GM20000 (cell line): ENCODE measurements at regions not wholly inside any gene's neighbourhood (a gene's known extent, or its start where the extent isn't known, plus 50 kb on each side); places are given as distances from the start of the nearest gene placed in this dataset.

ENCODE experiments used
- DNase-seq: peaks from one replicate; pipeline ENCODE4 v3.0.0; 2012; ENCODE audit warnings: low spot score
- TF ChIP-seq, protein P1 (sequence below): IDR thresholded peaks from 2 replicates; pipeline ENCODE4 v1.5.1; 2012; ENCODE audit warnings: mild to moderate bottlenecking, control low read depth; ENCODE audit errors: extremely low read depth, missing control alignments

DNA sequence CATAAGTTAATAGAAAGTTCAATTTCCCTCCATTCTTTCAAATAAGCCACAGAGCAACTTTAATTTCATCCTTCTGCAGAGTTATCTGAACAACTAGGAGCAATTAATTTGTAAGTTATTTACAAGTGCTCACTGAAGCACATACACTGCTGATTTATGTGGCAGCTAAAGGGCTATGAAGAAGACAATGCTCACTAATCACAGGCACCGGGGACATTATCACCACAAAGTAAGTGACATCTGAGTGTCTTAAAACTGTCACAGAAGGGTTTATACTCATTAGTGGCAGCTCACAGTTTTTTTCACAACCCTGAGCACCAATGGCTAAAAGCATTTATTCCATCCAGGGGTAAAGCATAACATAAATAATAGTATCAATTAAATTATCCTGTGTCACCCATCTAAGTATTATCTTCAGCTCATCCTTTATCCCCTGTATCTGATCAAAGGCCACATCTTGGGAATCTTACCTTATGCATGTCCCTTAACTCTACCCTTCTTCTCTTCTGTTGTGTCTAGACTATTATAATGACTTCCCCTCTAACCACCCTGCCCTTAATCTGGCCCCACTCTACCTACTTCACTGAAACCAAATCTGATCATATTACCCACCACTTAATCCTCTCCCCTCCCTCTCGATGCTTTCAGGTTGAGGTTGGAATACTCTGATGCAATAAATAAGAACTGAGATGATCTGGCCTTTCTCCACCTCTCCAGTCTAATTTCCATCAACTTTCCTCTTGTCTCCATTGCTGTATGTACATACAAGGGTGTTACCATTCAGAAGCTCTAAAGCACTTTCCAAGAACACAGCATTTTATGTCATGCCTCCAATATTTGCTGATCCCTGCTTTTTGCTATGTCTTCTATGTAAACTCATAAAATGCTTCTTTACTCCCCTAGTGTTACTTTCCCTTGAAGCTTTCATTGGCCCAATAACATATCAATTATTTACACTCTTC lies 252.7 kb downstream of the CASP12 start:
- DNase-seq: no peak
- TF ChIP-seq, protein P1, sequence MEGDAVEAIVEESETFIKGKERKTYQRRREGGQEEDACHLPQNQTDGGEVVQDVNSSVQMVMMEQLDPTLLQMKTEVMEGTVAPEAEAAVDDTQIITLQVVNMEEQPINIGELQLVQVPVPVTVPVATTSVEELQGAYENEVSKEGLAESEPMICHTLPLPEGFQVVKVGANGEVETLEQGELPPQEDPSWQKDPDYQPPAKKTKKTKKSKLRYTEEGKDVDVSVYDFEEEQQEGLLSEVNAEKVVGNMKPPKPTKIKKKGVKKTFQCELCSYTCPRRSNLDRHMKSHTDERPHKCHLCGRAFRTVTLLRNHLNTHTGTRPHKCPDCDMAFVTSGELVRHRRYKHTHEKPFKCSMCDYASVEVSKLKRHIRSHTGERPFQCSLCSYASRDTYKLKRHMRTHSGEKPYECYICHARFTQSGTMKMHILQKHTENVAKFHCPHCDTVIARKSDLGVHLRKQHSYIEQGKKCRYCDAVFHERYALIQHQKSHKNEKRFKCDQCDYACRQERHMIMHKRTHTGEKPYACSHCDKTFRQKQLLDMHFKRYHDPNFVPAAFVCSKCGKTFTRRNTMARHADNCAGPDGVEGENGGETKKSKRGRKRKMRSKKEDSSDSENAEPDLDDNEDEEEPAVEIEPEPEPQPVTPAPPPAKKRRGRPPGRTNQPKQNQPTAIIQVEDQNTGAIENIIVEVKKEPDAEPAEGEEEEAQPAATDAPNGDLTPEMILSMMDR: no peak

DNA sequence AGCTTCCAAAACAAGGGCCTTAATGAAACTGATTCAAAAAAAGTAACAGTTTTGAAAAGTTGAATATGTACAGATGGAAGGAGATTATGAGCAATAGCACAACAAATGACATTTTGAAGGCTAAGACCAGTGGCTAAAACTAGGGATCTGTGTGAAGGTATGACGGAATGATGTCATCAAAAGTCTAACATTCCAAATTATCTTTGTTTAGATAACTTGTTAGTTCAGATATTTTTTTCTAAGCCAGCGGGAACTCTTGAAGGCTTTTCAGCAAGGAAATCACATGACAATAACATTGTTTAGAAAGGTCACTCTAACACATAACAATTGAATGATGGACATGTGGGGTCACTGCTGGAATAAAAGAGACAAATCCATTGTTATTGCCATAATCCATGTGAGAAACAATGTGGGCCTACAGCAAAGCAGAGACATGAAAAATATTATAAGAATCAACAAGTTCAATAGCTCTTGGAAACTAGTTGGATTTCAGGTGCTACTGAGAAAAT lies 260.5 kb downstream of the CASP12 start:
- DNase-seq: no peak
- TF ChIP-seq, protein P1: no peak

GRCh38 chr11:104633226-104633625 lies 265.0 kb downstream of the CASP12 start:
- TF ChIP-seq, protein P1: no peak
- DNase-seq: no peak

- no peak for DNase-seq
- TF ChIP-seq, protein P1: no peak
These were observed 267.9 kb downstream of the CASP12 start for GRCh38 chr11:104630352-104630751.

DNA sequence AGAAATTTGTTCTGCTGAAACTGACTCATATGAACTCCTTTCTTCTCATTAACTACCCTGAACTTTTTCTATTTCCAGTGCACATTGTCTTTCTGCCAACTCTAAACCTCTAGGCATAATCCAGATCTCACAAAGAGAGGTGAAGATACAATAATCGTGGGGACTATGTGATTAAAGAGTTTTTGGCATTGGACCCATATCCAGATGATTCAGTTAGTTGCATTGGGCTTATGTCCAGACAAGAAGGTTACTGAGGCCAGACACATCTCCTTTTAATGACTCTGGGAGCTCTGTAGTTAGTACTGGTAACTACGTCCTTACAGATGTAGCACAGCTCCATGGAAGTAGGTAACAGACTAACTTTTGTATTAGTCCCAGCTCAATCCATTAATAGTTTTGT lies 273.0 kb downstream of the CASP12 start:
- no peak for DNase-seq
- TF ChIP-seq, protein P1: no peak

- DNase-seq: no peak
- TF ChIP-seq, protein P1: no peak
These were observed 274.2 kb downstream of the CASP12 start for GRCh38 chr11:104624021-104624420.

DNA sequence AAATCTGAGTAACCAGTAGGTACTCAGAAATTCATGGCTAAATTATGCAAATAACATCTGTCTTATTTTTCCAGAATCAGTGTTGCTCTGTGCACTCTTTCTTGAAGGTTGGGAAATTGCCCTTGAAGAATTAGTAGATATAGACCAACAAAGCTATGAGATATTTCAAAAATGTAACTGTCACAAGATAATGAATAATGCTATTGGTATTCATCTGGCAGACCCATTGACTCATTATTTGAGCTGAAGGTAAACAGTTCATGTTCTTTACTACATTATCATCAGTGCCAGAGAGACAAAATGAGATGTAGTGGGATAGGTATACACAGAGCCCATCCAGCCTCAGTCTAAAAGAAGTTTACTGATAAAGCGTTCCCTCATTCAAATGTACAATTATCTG lies 274.7 kb downstream of the CASP12 start:
- TF ChIP-seq, protein P1: no peak
- no peak for DNase-seq
